B cell (primary cell): ENCODE measurements at regions not wholly inside any gene's neighbourhood (a gene's known extent, or its start where the extent isn't known, plus 50 kb on each side); places are given as distances from the start of the nearest gene placed in this dataset.

ENCODE experiments used
- ATAC-seq: fragments of 200-7000 bp; cut with Tn5 transposase; one replicate; pipeline ENCODE4 v1.10.0; 2021; ENCODE audit warnings: low read depth, mild to moderate bottlenecking, moderate number of reproducible peaks, moderate library complexity
- CTCF ChIA-PET: fragments of 350-600 bp; sonication (Branson Sonifier 250); formaldehyde crosslinking; loops from one replicate; lab custom pipeline; 2021; ENCODE audit warnings: antibody characterized with exemption, inconsistent platforms; lab: Charles Lee
- POLR2A ChIA-PET: fragments of 350-600 bp; sonication (Branson Sonifier 250); formaldehyde crosslinking; loops from one replicate; lab custom pipeline; 2021; ENCODE audit warnings: antibody characterized with exemption; lab: Charles Lee
- DNase-seq: peaks from one replicate; pipeline ENCODE4 v3.0.0; 2013
- H2AFZ ChIP-seq: 2 replicates; pipeline ENCODE4 v1.6.1; 2012; ENCODE audit warnings: mild to moderate bottlenecking, low read depth, low read length; ENCODE audit not compliant: insufficient read depth, poor library complexity, severe bottlenecking
- H3K27ac ChIP-seq, 2 donors: 1 replicate in 1 of 2; 2 replicates in 1 of 2; pipeline ENCODE4 v1.5.1; 2012 to 2013; ENCODE audit warnings: low read length in 2 of 2, mild to moderate bottlenecking in 2 of 2, moderate library complexity in 1 of 2
- H3K27me3 ChIP-seq, 4 experiments: fragments of 200-600 bp in 1 of 4; sonication (generic) in 1 of 4; replicated peaks in 1 of 4; 1 replicate in 2 of 4; 2 replicates in 2 of 4; pipeline versions ENCODE4 v1.6.1 to v1.7.0; 2013 to 2016; ENCODE audit warnings: low read length in 3 of 4, mild to moderate bottlenecking in 2 of 4, mixed read lengths in 1 of 4, moderate library complexity in 1 of 4; ENCODE audit not compliant: insufficient read depth in 4 of 4, control insufficient read depth in 3 of 4; ENCODE audit errors: control extremely low read depth in 1 of 4
- H3K36me3 ChIP-seq, 2 experiments: replicated peaks in 1 of 2; 1 replicate in 1 of 2; 2 replicates in 1 of 2; pipeline versions ENCODE4 v1.6.1 to v1.7.1; 2013; ENCODE audit warnings: low read length in 1 of 2; ENCODE audit not compliant: insufficient read depth in 2 of 2, control insufficient read depth in 1 of 2; ENCODE audit errors: control extremely low read depth in 1 of 2, extremely low read depth in 1 of 2
- H3K4me1 ChIP-seq, 2 donors: fragments of 200-600 bp in 1 of 2; sonication (generic) in 1 of 2; 1 replicate in 1 of 2; 2 replicates in 1 of 2; pipeline versions ENCODE4 v1.5.1 to v1.6.1; 2013 to 2017; ENCODE audit warnings: low read length in 2 of 2; ENCODE audit not compliant: control insufficient read depth in 2 of 2, insufficient read depth in 2 of 2
- H3K4me2 ChIP-seq: replicated peaks from 2 replicates; pipeline ENCODE3; 2012; ENCODE audit warnings: mild to moderate bottlenecking, low read depth, low read length; ENCODE audit not compliant: poor library complexity, severe bottlenecking
- H3K4me3 ChIP-seq, 5 experiments: fragments of 200-600 bp in 1 of 5; sonication (generic) in 1 of 5; 1 replicate in 3 of 5; 2 replicates in 2 of 5; pipeline versions ENCODE4 v1.5.1 to v1.7.0; 2011 to 2016; ENCODE audit warnings: low read length in 4 of 5, mild to moderate bottlenecking in 4 of 5, low read depth in 2 of 5, control low read depth in 1 of 5, moderate library complexity in 1 of 5; ENCODE audit not compliant: insufficient read depth in 1 of 5; ENCODE audit errors: control extremely low read depth in 1 of 5, extremely low read depth in 1 of 5
- H3K79me2 ChIP-seq: fragments of 200-600 bp; sonication (generic); one replicate; pipeline ENCODE4 v1.6.0; 2016; ENCODE audit warnings: low read length; ENCODE audit not compliant: control insufficient read depth, insufficient read depth
- H3K9ac ChIP-seq: fragments of 200-600 bp; sonication (generic); 2 replicates; pipeline ENCODE4 v1.6.1; 2017; ENCODE audit warnings: mild to moderate bottlenecking, low read length, moderate library complexity
- H3K9me3 ChIP-seq, 3 donors: one replicate each; pipeline versions ENCODE4 v1.6.1 to v1.7.1; 2013; ENCODE audit warnings: low read length in 2 of 3; ENCODE audit not compliant: control insufficient read depth in 2 of 3, insufficient read depth in 1 of 3; ENCODE audit errors: control extremely low read depth in 1 of 3
- H4K20me1 ChIP-seq: 2 replicates; pipeline ENCODE4 v1.6.0; 2012; ENCODE audit warnings: mild to moderate bottlenecking, low read length; ENCODE audit not compliant: insufficient read depth, control insufficient read depth, poor library complexity, severe bottlenecking
- H3K27ac Mint-ChIP-seq: one replicate; pipeline ENCODE4 v1.8.0; 2021; ENCODE audit warnings: mixed read lengths
- H3K27me3 Mint-ChIP-seq: one replicate; pipeline ENCODE4 v1.8.0; 2021; ENCODE audit warnings: mixed read lengths
- H3K4me1 Mint-ChIP-seq: one replicate; pipeline ENCODE4 v1.8.0; 2021; ENCODE audit warnings: mixed read lengths
- H3K4me3 Mint-ChIP-seq: one replicate; pipeline ENCODE4 v1.8.0; 2021; ENCODE audit warnings: mixed read lengths
- H3K9me3 Mint-ChIP-seq: one replicate; pipeline ENCODE4 v1.8.0; 2022; ENCODE audit warnings: mixed read lengths; ENCODE audit not compliant: insufficient read depth
- EZH2 ChIP-seq: IDR thresholded peaks from 2 replicates; pipeline ENCODE4 v1.6.1; 2012; ENCODE audit warnings: borderline replicate concordance, low read depth, mild to moderate bottlenecking, moderate library complexity, low read length; ENCODE audit not compliant: insufficient read depth, poor library complexity, severe bottlenecking
- WGBS: methylation state at CpG from one replicate; pipeline ENCODE4 v1.1.5; 2013; ENCODE audit warnings: missing lambda C conversion rate; ENCODE audit not compliant: insufficient coverage; 5-methylcytosine and 5-hydroxymethylcytosine counted together
- intact Hi-C: fragments of 100-400 bp; cut with micrococcal nuclease; formaldehyde crosslinking; loops from one replicate; pipeline ENCODE4 v1.10.0; 2022
- TF ChIP-seq, protein P1 (sequence below): fragments of 200-600 bp; IDR thresholded peaks from one replicate; pipeline ENCODE4 v1.8.0; 2022; ENCODE audit warnings: antibody characterized with exemption, mild to moderate bottlenecking

DNA sequence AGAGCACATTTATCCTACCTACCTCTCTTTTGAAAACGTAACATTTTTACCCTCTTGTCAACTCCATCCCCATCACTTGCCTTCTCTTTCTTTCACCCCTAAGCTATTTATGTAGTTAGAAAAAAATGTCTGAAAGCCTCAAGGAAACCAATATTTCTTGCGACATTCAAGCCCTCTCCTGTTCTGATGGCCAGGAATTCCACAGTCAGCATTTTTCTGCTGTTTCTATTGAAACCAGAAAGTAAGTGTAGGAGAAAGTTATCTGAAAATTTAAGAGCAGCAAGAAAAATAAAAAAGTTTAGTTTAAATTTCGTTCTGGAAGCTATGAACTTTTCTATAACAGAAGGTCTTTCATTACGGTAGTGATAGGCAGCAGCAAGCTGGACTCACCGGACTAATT lies 247.6 kb upstream of the PBX1 start:
- WGBS, result 90% methylated on average over 2 of the region's 5 CpGs

DNA sequence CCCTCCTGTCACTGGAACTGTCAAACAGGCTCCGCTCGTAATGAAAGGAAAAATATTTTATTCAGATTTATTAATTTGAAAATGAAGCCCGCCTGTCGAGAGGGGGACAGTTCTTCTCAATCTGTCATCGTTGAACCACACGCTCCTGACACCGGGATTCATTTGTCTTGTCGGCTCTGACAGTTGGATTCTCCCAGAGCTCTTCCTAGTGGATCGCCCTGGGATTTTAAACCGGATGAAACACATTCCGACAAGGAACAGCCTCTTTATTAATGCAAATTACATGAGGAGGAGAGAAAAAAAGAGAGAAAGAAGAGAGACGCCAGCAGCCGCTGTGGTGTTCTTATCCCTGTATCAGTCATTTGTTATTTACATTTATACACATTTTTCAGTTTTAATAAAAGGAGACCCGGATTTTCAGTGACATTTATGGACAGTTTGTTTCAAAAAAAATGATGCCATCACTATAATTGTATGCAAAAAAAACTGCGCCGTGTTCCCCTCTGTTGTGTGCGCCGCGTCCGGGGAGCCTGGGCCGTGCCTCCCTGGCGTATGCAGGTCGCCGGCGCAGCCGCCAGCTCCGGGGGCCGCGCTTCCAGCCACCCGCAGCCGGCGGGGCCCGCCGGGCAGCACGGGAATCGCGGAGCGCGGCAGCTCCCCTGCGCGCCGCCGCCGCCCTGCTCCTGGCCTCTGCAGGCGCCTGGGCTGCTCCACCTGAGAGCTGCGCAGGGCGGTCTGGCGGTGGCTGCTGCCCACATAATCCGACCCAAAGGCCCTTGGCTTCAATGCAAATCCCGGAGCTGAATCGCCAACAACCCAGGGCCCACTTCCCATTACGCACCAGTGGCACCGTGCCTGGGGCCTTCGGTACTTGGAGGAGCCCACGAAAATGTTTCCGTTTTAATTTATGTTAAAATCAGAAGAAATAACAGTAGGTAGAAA lies 237.9 kb upstream of the PBX1 start:
- Mint-ChIP-seq H3K9me3 (peaks cover 3% of the 10 kb centered on the region), H3K27ac (no peak overlapping the region), H3K27me3 (peaks cover 2% of the 10 kb centered on the region), H3K4me1 (no peaks in the 10 kb centered on the region), H3K4me3 (no peak overlapping the region)
- Histone ChIP-seq H3K79me2 (no peaks in the 10 kb centered on the region), H3K36me3 (no peaks in the 10 kb centered on the region), H2AFZ (no peak overlapping the region), H3K4me3 (no peak overlapping the region), H3K9ac (no peak overlapping the region), H3K4me2 (no peak overlapping the region), H3K27ac (no peak overlapping the region), H3K9me3 (peaks cover 0 to 11% (median 0%) of the 10 kb centered on the region in 3 donors), H3K4me1 (no peaks in the 10 kb centered on the region), H4K20me1 (no peaks in the 10 kb centered on the region), H3K27me3 (peaks cover 0 to 2% (median 0%) of the 10 kb centered on the region in 4 experiments)
- no peak for ATAC-seq
- intact Hi-C loops, result no loop called here
- TF ChIP-seq EZH2, result no peak
- TF ChIP-seq, protein P1, sequence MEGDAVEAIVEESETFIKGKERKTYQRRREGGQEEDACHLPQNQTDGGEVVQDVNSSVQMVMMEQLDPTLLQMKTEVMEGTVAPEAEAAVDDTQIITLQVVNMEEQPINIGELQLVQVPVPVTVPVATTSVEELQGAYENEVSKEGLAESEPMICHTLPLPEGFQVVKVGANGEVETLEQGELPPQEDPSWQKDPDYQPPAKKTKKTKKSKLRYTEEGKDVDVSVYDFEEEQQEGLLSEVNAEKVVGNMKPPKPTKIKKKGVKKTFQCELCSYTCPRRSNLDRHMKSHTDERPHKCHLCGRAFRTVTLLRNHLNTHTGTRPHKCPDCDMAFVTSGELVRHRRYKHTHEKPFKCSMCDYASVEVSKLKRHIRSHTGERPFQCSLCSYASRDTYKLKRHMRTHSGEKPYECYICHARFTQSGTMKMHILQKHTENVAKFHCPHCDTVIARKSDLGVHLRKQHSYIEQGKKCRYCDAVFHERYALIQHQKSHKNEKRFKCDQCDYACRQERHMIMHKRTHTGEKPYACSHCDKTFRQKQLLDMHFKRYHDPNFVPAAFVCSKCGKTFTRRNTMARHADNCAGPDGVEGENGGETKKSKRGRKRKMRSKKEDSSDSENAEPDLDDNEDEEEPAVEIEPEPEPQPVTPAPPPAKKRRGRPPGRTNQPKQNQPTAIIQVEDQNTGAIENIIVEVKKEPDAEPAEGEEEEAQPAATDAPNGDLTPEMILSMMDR, result no peak
- CTCF ChIA-PET, result no interaction called here
- no peak for DNase-seq
- POLR2A ChIA-PET, result no interaction called here
- 12% methylated on average over 45 of the region's 56 CpGs for WGBS

More for the DNA sequence above, 247.6 kb upstream of the PBX1 start:
- ChIA-PET POLR2A (no interaction called here), CTCF (no interaction called here)
- no peaks in the 10 kb centered on the region for H3K9me3 ChIP-seq
- TF ChIP-seq EZH2, result no peak
- TF ChIP-seq, protein P1, result no peak
- H3K9me3 Mint-ChIP-seq, result no peaks in the 10 kb centered on the region
- intact Hi-C loops, result no loop called here
- H3K79me2 ChIP-seq, result no peaks in the 10 kb centered on the region
- no peak overlapping the region for H3K4me3 Mint-ChIP-seq
- no peaks in the 10 kb centered on the region for H3K36me3 ChIP-seq
- ATAC-seq, result no peak
- H3K27me3 Mint-ChIP-seq, result no peaks in the 10 kb centered on the region
- no peak overlapping the region for H3K27ac Mint-ChIP-seq
- no peak overlapping the region for H3K27ac ChIP-seq
- no peaks in the 10 kb centered on the region for H3K4me1 Mint-ChIP-seq
- no peak overlapping the region for H3K4me3 ChIP-seq
- no peaks in the 10 kb centered on the region for H4K20me1 ChIP-seq
- H3K4me2 ChIP-seq, result no peak overlapping the region
- no peak overlapping the region for H2AFZ ChIP-seq
- no peaks in the 10 kb centered on the region for H3K4me1 ChIP-seq
- no peak for DNase-seq
- H3K27me3 ChIP-seq, result no peaks in the 10 kb centered on the region
- no peak overlapping the region for H3K9ac ChIP-seq
